Neuron (in vitro differentiated cells): ENCODE measurements at regions not wholly inside any gene's neighbourhood (a gene's known extent, or its start where the extent isn't known, plus 50 kb on each side); places are given as distances from the start of the nearest gene placed in this dataset.
"Not testable (repeated sequence)": the region's sequence is repeated elsewhere in the genome, so short reads cannot be mapped to it uniquely, and the experiment has no call there.

ENCODE experiments used
- H2AFZ ChIP-seq: one replicate; pipeline ENCODE4 v1.6.1; 2013; ENCODE audit warnings: low read depth, mild to moderate bottlenecking, inconsistent platforms, low read length, moderate library complexity
- H3K27me3 ChIP-seq: one replicate; pipeline ENCODE4 v1.6.1; 2013; ENCODE audit warnings: low read length; ENCODE audit not compliant: insufficient read depth
- H3K36me3 ChIP-seq: one replicate; pipeline ENCODE4 v1.6.1; 2013; ENCODE audit warnings: low read length; ENCODE audit not compliant: insufficient read depth
- H3K4me1 ChIP-seq: one replicate; pipeline ENCODE4 v1.6.1; 2013; ENCODE audit warnings: low read length; ENCODE audit not compliant: insufficient read depth
- H3K4me3 ChIP-seq: 2 replicates; pipeline ENCODE4 v1.5.1; 2013; ENCODE audit warnings: mild to moderate bottlenecking, low read length, moderate library complexity
- H3K9me3 ChIP-seq: one replicate; pipeline ENCODE4 v1.6.1; 2013; ENCODE audit warnings: low read length

DNA sequence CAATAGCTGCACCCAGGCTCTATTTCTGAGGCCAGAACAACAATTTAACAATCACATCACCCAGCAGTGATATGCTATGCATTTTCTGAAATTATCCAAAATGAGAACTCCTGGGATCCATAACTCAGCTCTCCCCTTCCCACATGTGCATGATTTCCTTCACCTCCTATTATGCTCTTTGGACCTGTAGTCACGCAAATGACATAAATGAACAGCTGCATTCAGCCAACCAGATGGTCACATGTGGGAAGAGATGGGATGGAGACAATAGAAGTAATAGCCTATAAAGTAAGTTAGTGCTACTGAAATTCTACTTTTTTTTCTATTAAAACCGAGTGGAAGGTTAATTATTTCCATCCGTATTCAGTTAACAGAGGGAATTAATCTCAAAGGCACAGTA lies 662.1 kb upstream of the ID4 start:
- Histone ChIP-seq H3K9me3 (peaks cover 7% of the 10 kb centered on the region), H3K27me3 (no peaks in the 10 kb centered on the region), H2AFZ (no peak overlapping the region), H3K36me3 (no peaks in the 10 kb centered on the region), H3K4me3 (no peak overlapping the region), H3K4me1 (no peaks in the 10 kb centered on the region)

DNA sequence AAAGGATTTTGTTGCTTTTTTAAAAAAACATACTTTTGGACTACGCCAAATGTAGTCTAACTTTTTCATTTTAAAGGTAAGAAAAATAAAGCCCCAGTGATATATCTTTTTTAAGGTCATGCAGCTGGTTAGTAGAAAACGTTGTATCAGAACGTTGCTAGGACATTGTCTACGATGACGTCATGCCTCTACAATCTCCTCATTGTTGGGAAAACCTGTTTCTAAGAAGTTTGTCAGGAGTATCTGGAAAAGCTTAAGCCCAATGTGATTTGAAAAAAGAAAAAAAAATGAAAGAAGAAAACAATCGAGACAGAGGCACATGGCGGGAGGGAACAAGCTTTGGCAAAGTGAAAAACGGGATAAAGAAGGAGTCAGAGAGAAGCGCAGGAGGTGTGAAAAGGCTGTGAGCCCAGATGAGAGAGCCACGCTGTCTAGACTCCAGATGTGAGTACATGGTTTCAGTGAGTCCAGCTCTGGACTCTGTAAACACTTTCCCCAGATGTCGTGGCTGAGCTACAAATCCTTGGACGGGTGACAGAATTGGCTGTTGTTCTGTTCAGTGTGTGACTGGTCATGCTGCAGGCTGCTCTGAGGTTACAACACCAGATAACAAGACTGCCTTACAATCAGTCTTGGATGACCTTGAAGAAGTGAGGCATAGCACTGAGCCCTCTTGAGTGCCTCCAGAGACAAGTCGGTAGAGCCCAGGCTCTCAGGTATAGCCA lies 656.7 kb upstream of the ID4 start:
- no peaks in the 10 kb centered on the region for H3K36me3 ChIP-seq
- no peaks in the 10 kb centered on the region for H3K4me1 ChIP-seq
- H3K27me3 ChIP-seq, result no peaks in the 10 kb centered on the region
- H3K9me3 ChIP-seq, result peaks cover 7% of the 10 kb centered on the region
- H2AFZ ChIP-seq, result no peak overlapping the region
- no peak overlapping the region for H3K4me3 ChIP-seq

DNA sequence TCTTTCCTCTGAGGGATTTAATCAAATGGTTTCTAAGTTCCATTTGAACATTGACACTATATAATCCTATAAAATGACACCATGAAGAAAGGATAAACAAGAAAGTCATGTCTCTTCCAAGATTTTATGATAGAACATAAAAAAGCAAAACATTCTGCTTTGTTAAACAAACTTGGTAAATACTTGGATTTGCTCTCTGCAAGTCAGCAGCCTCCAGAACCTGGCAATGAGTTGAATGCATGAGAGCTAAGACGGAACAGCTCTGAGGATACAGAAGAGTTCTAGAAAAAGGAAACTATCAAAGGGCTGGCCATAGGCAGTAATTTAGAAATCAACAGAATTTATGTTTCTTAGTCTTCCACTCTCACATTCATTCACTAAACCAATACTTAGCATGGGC lies 656.0 kb upstream of the ID4 start:
- no peak overlapping the region for H2AFZ ChIP-seq
- H3K4me1 ChIP-seq, result no peaks in the 10 kb centered on the region
- peaks cover 7% of the 10 kb centered on the region for H3K9me3 ChIP-seq
- H3K36me3 ChIP-seq, result no peaks in the 10 kb centered on the region
- H3K4me3 ChIP-seq, result no peak overlapping the region
- H3K27me3 ChIP-seq, result no peaks in the 10 kb centered on the region

DNA sequence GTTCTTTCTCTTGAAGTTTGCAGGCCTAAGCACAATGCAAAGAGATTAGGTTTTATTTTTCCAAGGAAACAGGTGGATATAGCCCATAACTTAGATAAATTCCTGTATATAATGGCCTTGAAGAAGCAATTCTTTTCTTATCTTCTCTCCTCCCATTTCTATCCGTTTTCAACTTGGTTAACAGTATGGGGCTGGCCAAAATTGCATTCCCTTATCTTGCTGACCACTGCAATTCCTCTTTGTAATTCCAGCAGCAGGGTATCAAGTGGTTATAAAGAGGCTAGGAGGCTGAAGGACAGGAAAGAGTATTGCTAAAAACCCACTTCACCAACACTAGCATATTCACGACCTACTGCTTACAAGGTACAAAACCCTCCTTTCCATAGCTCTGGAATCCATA lies 643.5 kb upstream of the ID4 start:
- Histone ChIP-seq H3K27me3 (no peaks in the 10 kb centered on the region), H3K4me1 (no peaks in the 10 kb centered on the region), H3K36me3 (no peaks in the 10 kb centered on the region), H3K9me3 (no peaks in the 10 kb centered on the region), H3K4me3 (no peak overlapping the region), H2AFZ (no peak overlapping the region)

DNA sequence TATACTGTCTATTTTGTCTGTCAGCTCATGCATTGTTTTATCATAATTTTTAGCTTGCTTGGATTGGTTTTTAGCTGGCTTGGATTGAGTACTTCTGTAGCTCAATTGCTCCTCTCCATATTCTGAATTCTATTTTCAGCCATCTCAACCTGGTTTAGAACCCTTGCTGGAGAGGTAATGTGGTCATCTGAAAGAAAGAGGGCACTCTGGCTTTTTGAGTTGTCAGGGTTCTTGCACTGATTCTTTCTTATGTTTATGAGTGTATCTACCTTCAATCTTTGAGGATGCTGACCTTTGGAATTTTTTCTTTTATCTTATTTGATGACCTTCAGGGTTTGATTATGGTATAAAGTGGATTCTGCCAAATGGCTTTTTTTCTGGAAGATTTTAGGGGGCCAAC lies 632.7 kb upstream of the ID4 start:
- no peaks in the 10 kb centered on the region for H3K4me1 ChIP-seq
- H3K36me3 ChIP-seq, result no peaks in the 10 kb centered on the region
- H2AFZ ChIP-seq, result no peak overlapping the region
- peaks cover 8% of the 10 kb centered on the region for H3K9me3 ChIP-seq
- no peaks in the 10 kb centered on the region for H3K27me3 ChIP-seq
- H3K4me3 ChIP-seq, result no peak overlapping the region

DNA sequence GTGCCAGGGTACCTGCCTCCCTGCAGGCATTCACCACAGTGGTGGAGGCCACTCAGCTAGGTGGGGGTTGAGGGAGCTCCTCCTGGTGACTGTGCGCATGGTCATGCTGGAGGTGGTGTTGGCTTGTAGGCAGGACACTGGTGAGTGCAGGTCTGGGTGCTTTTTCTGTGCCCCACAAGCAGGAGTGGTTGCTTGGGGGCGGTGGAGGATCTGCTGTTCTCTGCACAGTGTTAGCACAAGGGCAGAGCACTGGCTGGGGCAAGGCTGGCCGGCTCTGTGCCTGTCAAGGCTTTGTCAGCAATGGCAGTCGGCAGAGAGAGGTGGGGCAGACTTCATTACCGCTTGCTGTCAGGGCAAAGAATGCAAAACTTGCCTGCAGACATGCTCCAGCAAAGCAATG lies 632.1 kb upstream of the ID4 start:
- H2AFZ ChIP-seq, result no peak overlapping the region
- no peaks in the 10 kb centered on the region for H3K36me3 ChIP-seq
- H3K27me3 ChIP-seq, result no peaks in the 10 kb centered on the region
- no peak overlapping the region for H3K4me3 ChIP-seq
- no peaks in the 10 kb centered on the region for H3K4me1 ChIP-seq
- H3K9me3 ChIP-seq, result peaks cover 8% of the 10 kb centered on the region

DNA sequence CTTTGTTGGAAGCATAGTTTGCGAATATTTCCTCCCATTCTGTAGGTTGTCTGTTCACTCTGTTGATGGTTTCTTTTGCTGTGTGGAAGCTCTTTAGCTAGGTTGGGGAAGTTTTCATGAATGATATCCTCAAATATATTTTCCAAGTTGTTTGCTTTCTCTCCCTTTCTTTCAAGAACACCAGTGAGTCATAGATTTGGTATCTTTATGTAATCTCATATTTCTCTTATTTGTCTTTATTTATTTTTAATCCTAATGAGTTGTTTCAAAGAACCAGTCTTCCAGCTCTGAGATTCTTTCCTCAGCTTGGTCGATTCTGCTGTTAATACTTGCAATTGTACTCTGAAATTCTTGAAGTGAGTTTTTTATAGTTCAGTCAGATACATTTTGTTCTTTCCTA lies 628.0 kb upstream of the ID4 start:
- Histone ChIP-seq H3K27me3 (no peaks in the 10 kb centered on the region), H3K4me3 (no peak overlapping the region), H2AFZ (no peak overlapping the region), H3K36me3 (no peaks in the 10 kb centered on the region), H3K4me1 (no peaks in the 10 kb centered on the region), H3K9me3 (peaks cover 6% of the 10 kb centered on the region)

DNA sequence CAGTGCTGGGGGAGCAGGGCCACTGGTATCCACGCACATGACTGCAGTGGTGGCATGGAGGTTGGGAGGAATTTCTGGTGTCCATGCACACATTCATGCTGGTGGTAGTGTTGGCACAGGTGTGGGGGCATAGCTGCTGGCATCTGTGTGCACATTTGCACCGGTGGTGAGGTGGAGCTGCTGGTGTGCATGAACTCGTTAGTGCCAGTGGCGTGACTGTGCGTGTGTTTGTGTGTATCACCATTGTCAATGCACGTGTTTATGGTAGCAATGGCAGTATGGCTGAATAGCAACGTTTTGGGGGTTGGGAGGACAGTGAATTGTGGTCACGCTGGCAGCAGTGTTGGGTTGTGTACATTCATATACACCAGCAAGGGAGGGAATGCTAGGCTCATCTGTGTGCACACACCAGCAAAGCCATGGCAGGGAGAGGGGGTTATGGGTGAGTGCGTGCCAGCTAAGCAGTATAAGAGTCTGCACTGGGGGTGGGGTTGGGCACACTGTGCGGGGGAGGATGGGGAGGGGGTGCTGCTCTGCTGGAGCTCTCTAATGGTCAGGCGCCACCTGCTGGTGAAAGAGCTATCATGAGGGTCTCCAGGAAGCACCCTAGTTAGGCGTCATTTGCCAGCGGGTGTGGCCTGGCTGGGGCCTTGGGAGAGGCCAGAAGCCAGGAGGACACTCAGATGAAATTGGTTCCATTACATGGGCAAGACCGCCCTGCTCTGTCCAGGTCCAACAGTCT lies 626.1 kb upstream of the ID4 start:
- H3K4me1 ChIP-seq, result no peaks in the 10 kb centered on the region
- no peaks in the 10 kb centered on the region for H3K9me3 ChIP-seq
- H3K27me3 ChIP-seq, result no peaks in the 10 kb centered on the region
- H3K4me3 ChIP-seq, result no peak overlapping the region
- no peaks in the 10 kb centered on the region for H3K36me3 ChIP-seq
- no peak overlapping the region for H2AFZ ChIP-seq

DNA sequence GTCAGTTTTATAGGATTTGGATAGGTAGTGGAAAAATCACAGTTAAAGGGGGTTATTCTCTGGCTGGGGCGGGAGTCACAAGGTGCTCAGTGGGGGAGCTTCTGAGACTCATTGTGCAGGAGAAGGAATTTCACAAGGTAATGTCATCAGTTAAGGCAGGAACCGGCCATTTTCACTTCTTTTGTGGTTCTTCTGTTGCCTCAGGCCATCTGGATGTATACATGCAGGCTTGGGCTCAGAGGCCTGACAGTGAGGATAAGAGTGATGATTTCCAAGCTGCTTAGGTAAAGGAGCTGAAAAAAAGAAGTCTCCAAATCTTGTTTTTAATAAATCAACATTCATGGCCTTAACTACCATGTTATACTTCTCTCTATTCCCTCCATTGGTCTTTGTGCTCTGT lies 622.9 kb upstream of the ID4 start:
- Histone ChIP-seq H3K9me3 (no peaks in the 10 kb centered on the region), H3K4me1 (no peaks in the 10 kb centered on the region), H3K36me3 (no peaks in the 10 kb centered on the region), H3K4me3 (no peak overlapping the region), H3K27me3 (no peaks in the 10 kb centered on the region), H2AFZ (no peak overlapping the region)

DNA sequence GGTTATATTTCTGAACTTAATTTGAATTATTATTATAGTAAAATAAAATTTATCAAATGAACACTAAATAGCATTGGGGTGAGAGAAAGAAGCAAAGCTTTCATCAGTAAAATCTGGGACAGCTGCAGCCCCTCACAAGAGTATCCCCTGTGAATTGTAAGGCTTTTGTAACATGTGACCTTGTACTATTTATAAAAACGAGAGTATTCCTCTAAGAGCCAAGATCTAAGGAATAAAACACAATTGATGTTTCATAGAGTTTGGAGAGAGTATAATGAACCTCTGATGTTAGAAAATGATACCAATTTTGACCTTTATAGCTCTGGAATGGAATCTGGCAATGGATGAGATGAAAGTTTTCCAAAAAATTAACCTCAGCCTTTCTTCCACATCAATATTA lies 617.2 kb upstream of the ID4 start:
- no peaks in the 10 kb centered on the region for H3K9me3 ChIP-seq
- H3K36me3 ChIP-seq, result no peaks in the 10 kb centered on the region
- H2AFZ ChIP-seq, result no peak overlapping the region
- no peaks in the 10 kb centered on the region for H3K27me3 ChIP-seq
- H3K4me1 ChIP-seq, result peaks cover 3% of the 10 kb centered on the region
- H3K4me3 ChIP-seq, result no peak overlapping the region

DNA sequence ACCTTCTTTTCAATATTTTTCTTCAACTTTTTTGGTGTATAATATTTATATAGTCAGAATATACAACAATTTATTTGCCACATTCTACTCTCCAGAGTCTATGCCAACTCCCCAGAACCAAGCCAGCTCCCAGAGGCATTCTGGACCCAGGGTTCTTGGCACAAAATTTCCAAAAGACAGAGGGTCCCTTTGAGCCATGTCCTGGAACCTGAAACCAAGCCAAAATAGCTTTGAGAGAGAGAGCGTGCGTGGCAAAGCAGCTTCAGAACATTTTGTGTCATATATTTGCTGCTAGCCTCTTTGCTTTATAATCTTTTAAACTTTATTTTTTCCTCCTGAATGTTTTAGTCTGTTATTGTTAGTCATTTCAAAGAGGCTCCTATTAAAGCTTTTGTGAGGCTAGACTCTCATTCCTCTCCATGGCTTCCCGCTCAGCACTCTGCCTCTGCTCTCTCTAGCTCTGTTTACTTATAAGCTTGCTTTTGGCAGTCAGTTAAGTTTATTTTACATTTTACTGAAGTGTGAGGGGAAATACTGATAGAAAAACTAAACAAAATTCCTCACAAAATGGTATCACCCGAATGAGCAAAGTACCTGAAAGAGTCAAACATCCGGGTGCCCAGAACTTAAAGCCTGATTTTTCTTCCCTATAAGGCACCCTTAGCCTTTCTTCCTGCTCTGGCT lies 605.1 kb upstream of the ID4 start:
- peak overlapping the region; percentile 61 for H2AFZ ChIP-seq
- H3K4me3 ChIP-seq, result no peak overlapping the region

DNA sequence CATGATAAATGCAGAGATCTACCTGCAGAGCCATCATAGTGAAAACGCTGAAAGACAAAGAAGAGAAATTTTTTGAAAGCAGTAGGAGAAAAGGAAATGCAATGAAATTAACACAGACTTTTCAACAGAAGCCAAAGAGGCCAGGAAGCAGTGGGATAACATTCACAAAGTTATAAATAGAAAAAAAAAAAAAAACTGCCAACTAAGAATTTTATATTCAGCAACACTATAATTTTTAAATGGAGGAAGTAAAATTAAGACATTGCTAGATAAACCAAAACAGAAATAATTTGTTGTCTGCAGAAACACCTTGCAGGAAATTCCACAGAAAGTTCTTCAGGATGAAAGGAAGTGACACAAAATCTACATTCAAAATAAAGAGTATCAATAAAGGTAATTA lies 591.5 kb upstream of the ID4 start:
- H3K4me1 ChIP-seq, result no peaks in the 10 kb centered on the region
- no peak overlapping the region for H3K4me3 ChIP-seq
- H2AFZ ChIP-seq, result no peak overlapping the region
- peaks cover 2% of the 10 kb centered on the region for H3K9me3 ChIP-seq
- H3K27me3 ChIP-seq, result no peaks in the 10 kb centered on the region
- no peaks in the 10 kb centered on the region for H3K36me3 ChIP-seq

More for the DNA sequence above, 605.1 kb upstream of the ID4 start:
- H3K36me3 ChIP-seq, result no peaks in the 10 kb centered on the region
- no peaks in the 10 kb centered on the region for H3K4me1 ChIP-seq
- H3K9me3 ChIP-seq, result no peaks in the 10 kb centered on the region
- H3K27me3 ChIP-seq, result no peaks in the 10 kb centered on the region

DNA sequence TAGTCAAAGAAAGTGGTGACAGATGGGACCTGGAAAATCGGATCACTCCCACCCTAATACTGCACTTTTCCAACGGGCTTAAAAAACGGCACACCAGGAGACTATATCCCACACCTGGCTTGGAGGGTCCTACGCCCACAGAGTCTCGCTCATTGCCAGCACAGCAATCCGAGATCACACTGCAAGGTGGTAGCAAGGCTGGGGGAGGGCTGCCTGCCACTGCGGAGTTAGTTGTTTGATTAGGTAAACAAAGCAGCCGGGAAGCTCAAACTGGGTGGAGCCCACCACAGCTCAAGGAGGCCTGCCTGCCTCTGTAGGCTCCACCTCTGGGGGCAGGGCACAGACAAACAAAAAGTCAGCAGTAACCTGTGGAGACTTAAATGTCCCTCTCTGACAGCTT lies 590.0 kb upstream of the ID4 start:
- not testable (repeated sequence) for H3K4me1 ChIP-seq, H3K4me3 ChIP-seq, H2AFZ ChIP-seq, H3K36me3 ChIP-seq, H3K27me3 ChIP-seq, H3K9me3 ChIP-seq
